K562 (cell line): ENCODE measurements at regions not wholly inside any gene's neighbourhood (a gene's known extent, or its start where the extent isn't known, plus 50 kb on each side); places are given as distances from the start of the nearest gene placed in this dataset.

Experiments used
- ATAC-seq: fragments of 200-7000 bp; cut with Tn5 transposase; 3 replicates; pipeline ENCODE4 v1.9.1; 2020; ENCODE audit warnings: moderate library complexity
- BruUV-seq: library from RNA; stranded (reverse); fragments of 400-500 nt; replicated peaks from 2 replicates; lab custom pipeline; 2021; lab: Mats Ljungman, UMichigan
- CTCF ChIA-PET: fragments of 300-600 bp; formaldehyde crosslinking; extraction: SDS; loops from one replicate; lab custom pipeline; 2021; ENCODE audit warnings: low intra/inter-chr PET ratio; lab: Yijun Ruan, JAX
- POLR2A ChIA-PET: fragments of 300-600, 350-650 bp; sonication (Branson Sonifier 250); formaldehyde crosslinking; extraction: SDS; loops from one replicate; lab custom pipeline; 2021; ENCODE audit warnings: antibody characterized with exemption, inconsistent platforms; lab: Yijun Ruan, JAX
- DNase-seq, 4 experiments: peaks; one replicate each; pipeline versions ENCODE4 v3.0.0 to v3.0.0-alpha.2; 2011 to 2018; ENCODE audit warnings: low spot score in 3 of 4, mixed read lengths in 3 of 4; ENCODE audit errors: extremely low read depth in 1 of 4
- FAIRE-seq: peaks from 2 replicates; lab custom pipeline; 2011; peaks lifted over from hg19 to GRCh38; lab: Jason Lieb, UNC
- H2AFZ ChIP-seq: 2 replicates; pipeline ENCODE4 v1.6.0; 2011; ENCODE audit warnings: low read depth, low read length, control low read depth, inconsistent platforms
- H3K27ac ChIP-seq: fragments of 200-600 bp; 3 replicates; pipeline ENCODE4 v1.8.0; 2011; ENCODE audit warnings: low read depth, mild to moderate bottlenecking, control low read depth, inconsistent platforms, low read length, moderate library complexity, mixed read lengths; ENCODE audit errors: extremely low read depth
- H3K27me3 ChIP-seq, 2 experiments: fragments of 300-600 bp in 1 of 2; 2 replicates in 1 of 2; 3 replicates in 1 of 2; pipeline versions ENCODE4 v1.6.0 to v1.8.0; 2011; ENCODE audit warnings: inconsistent platforms in 2 of 2, low read length in 2 of 2, mild to moderate bottlenecking in 1 of 2, mixed read lengths in 1 of 2, moderate library complexity in 1 of 2; ENCODE audit not compliant: control insufficient read depth in 2 of 2, insufficient read depth in 2 of 2
- H3K36me3 ChIP-seq: fragments of 300-600 bp; 3 replicates; pipeline ENCODE4 v1.8.0; 2011; ENCODE audit warnings: mild to moderate bottlenecking, low read length, inconsistent platforms; ENCODE audit not compliant: control insufficient read depth, insufficient read depth
- H3K4me1 ChIP-seq, 2 experiments: fragments of 200-600 bp in 1 of 2; replicated peaks in 1 of 2; 2 replicates in 1 of 2; 3 replicates in 1 of 2; pipeline versions ENCODE4 v1.5.1 to v1.8.0; 2011; ENCODE audit warnings: inconsistent platforms in 2 of 2, low read length in 2 of 2, mild to moderate bottlenecking in 1 of 2, mixed read lengths in 1 of 2, moderate library complexity in 1 of 2; ENCODE audit not compliant: control insufficient read depth in 2 of 2, insufficient read depth in 2 of 2
- H3K4me2 ChIP-seq: 2 replicates; pipeline ENCODE4 v1.6.1; 2011; ENCODE audit warnings: low read length, control low read depth, inconsistent platforms, mixed read lengths; ENCODE audit not compliant: insufficient read depth
- H3K4me3 ChIP-seq: fragments of 200-600 bp; sonication (generic), shearing (Covaris generic); 2 replicates; pipeline ENCODE4 v1.5.1; 2016; ENCODE audit warnings: control low read depth, inconsistent platforms
- H3K79me2 ChIP-seq: fragments of 200-600 bp; 3 replicates; pipeline ENCODE4 v1.8.0; 2011; ENCODE audit warnings: low read length, inconsistent platforms; ENCODE audit not compliant: control insufficient read depth, insufficient read depth
- H3K9ac ChIP-seq, 2 experiments: 2 replicates each; pipeline versions ENCODE4 v1.6.0 to v1.6.1; 2011; ENCODE audit warnings: low read depth in 2 of 2, low read length in 2 of 2, control low read depth in 1 of 2, inconsistent platforms in 1 of 2, mild to moderate bottlenecking in 1 of 2, mixed read lengths in 1 of 2; ENCODE audit not compliant: insufficient read depth in 1 of 2
- H3K9me1 ChIP-seq: one replicate; pipeline ENCODE4 v1.6.0; 2011; ENCODE audit warnings: inconsistent platforms, mild to moderate bottlenecking, low read length, moderate library complexity; ENCODE audit not compliant: control insufficient read depth, insufficient read depth
- H3K9me3 ChIP-seq: replicated peaks from 2 replicates; pipeline ENCODE4 v1.5.1; 2011; ENCODE audit warnings: low read depth, low read length, inconsistent platforms; ENCODE audit not compliant: control insufficient read depth, insufficient read depth
- H4K20me1 ChIP-seq: replicated peaks from 2 replicates; pipeline ENCODE4 v1.6.1; 2011; ENCODE audit warnings: low read length, inconsistent platforms, mixed read lengths; ENCODE audit not compliant: control insufficient read depth, insufficient read depth
- BCOR ChIP-seq: fragments of 450-650 bp; IDR thresholded peaks from 2 replicates; pipeline ENCODE4 v1.6.1; 2016
- FOS ChIP-seq: IDR thresholded peaks from 3 replicates; pipeline ENCODE4 v1.6.1; 2011; ENCODE audit not compliant: insufficient read length; ENCODE audit errors: extremely low read depth
- HDAC1 ChIP-seq, 2 experiments: fragments of 450-650 bp; IDR thresholded peaks; 2 replicates each; pipeline ENCODE4 v1.6.1; 2016 to 2017; ENCODE audit warnings: inconsistent platforms in 1 of 2, mild to moderate bottlenecking in 1 of 2, moderate library complexity in 1 of 2
- TAF15 ChIP-seq: fragments of 200-400 bp; formaldehyde crosslinking; IDR thresholded peaks from 2 replicates; pipeline ENCODE4 v1.6.1; 2017; ENCODE audit warnings: mild to moderate bottlenecking, low read depth, low read length, moderate library complexity
- ZNF165 ChIP-seq: fragments of 250-450 bp; sonication (Bioruptor Pico); IDR thresholded peaks from 2 replicates; pipeline ENCODE4 v1.4.0; 2020; ENCODE audit warnings: borderline replicate concordance
- ZNF431 ChIP-seq: sonication (generic); formaldehyde crosslinking; IDR thresholded peaks from 2 replicates; pipeline ENCODE4 v1.8.0; 2022; ENCODE audit warnings: mild to moderate bottlenecking, missing genetic modification reagents
- ZNF561 ChIP-seq: fragments of 450-650 bp; formaldehyde crosslinking; conservative IDR thresholded peaks from 2 replicates; pipeline ENCODE4 v1.4.0; 2020; ENCODE audit warnings: mild to moderate bottlenecking, moderate library complexity
- ZNF699 ChIP-seq: fragments of 250-450 bp; sonication (Bioruptor Pico); IDR thresholded peaks from 2 replicates; pipeline ENCODE4 v1.8.0; 2021; ENCODE audit warnings: mild to moderate bottlenecking, moderate library complexity; ENCODE audit not compliant: insufficient replicate concordance
- WGBS: fragments of 100-300 bp; shearing (Covaris generic); methylation state at CpG from one replicate; pipeline ENCODE4 v1.1.6; 2016; ENCODE audit warnings: low coverage, mixed read lengths; ENCODE audit not compliant: insufficient coverage; ENCODE audit errors: missing lambda C conversion rate; 5-methylcytosine and 5-hydroxymethylcytosine counted together
- in situ Hi-C: fragments of 300-500 bp; cut with MboI; formaldehyde crosslinking; loops from 4 replicates; pipeline ENCODE4 v1.15.0; 2018; ENCODE audit warnings: inconsistent platforms, mixed read lengths
- intact Hi-C: fragments of 100-400 bp; cut with micrococcal nuclease; formaldehyde crosslinking; loops from 2 replicates; pipeline ENCODE4 v1.14.2; 2022
- TF ChIP-seq, protein P1 (sequence below): fragments of 250-450 bp; sonication (Bioruptor Pico); IDR thresholded peaks from 2 replicates; pipeline ENCODE4 v1.5.0; 2021
- TF ChIP-seq, protein P2 (sequence below): IDR thresholded peaks from 2 replicates; pipeline ENCODE4 v1.6.1; 2014; ENCODE audit warnings: antibody characterized with exemption
- TF ChIP-seq, protein P3 (sequence below): fragments of 250-450 bp; sonication (Bioruptor Pico); IDR thresholded peaks from 2 replicates; pipeline ENCODE4 v1.4.0; 2020; ENCODE audit warnings: mild to moderate bottlenecking, moderate library complexity
- TF ChIP-seq, protein P4 (sequence below): fragments of 250-450 bp; sonication (Bioruptor Pico); IDR thresholded peaks from 2 replicates; pipeline ENCODE4 v1.4.0; 2020
- TF ChIP-seq, protein P5 (sequence below): fragments of 450-650 bp; formaldehyde crosslinking; IDR thresholded peaks from 2 replicates; pipeline ENCODE4 v1.4.0; 2022; ENCODE audit warnings: missing genetic modification characterization
- TF ChIP-seq, protein P6 (sequence below): fragments of 450-650 bp; formaldehyde crosslinking; IDR thresholded peaks from 2 replicates; pipeline ENCODE4 v1.4.0; 2020; ENCODE audit warnings: mild to moderate bottlenecking, moderate library complexity

DNA sequence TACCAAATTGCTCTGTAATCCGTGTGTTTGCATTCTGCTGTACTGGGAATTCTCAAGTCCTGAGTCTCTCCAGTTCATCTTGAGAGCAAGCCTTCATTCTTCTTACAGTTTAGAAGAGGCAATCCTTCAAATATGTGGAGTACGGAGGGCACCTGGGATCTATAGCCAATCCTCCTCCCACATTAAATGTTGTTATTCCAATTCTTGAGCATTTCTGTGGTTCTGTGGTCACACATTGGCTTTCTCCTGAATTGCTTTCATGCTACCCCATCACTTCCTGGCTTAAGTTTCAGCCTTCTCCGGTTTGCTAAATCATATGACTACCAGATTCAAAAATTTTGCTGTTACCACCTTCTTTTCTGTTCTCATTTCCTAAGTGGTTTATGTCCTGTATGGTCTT lies 611.1 kb downstream of the PCDH19 start (continued):
- TF ChIP-seq, protein P1, sequence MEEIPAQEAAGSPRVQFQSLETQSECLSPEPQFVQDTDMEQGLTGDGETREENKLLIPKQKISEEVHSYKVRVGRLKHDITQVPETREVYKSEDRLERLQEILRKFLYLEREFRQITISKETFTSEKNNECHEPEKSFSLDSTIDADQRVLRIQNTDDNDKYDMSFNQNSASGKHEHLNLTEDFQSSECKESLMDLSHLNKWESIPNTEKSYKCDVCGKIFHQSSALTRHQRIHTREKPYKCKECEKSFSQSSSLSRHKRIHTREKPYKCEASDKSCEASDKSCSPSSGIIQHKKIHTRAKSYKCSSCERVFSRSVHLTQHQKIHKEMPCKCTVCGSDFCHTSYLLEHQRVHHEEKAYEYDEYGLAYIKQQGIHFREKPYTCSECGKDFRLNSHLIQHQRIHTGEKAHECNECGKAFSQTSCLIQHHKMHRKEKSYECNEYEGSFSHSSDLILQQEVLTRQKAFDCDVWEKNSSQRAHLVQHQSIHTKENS: no peak
- TF ChIP-seq, protein P2, sequence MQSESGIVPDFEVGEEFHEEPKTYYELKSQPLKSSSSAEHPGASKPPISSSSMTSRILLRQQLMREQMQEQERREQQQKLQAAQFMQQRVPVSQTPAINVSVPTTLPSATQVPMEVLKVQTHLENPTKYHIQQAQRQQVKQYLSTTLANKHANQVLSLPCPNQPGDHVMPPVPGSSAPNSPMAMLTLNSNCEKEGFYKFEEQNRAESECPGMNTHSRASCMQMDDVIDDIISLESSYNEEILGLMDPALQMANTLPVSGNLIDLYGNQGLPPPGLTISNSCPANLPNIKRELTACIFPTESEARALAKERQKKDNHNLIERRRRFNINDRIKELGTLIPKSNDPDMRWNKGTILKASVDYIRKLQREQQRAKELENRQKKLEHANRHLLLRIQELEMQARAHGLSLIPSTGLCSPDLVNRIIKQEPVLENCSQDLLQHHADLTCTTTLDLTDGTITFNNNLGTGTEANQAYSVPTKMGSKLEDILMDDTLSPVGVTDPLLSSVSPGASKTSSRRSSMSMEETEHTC: no peak

DNA sequence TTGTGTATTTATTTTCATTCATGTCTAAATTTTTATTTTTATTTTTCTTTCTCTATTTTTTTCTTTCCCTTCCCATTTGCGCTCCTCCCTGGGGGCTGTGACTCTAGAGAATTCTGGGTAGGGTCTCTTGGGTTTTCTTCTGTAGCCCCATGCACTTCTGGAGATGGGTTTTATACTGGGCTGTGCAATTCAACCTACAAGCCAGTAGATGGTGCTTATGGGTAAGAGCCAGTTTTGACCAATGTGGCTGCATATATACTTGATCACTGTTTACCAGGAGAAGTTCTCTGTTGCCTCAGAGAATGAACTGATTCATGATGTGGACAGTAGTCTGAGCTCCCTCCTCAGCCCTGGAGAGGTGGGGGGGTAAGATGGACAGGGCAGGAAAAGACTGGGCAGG lies 614.6 kb downstream of the PCDH19 start:
- POLR2A ChIA-PET: no interaction called here
- TF ChIP-seq, protein P3, sequence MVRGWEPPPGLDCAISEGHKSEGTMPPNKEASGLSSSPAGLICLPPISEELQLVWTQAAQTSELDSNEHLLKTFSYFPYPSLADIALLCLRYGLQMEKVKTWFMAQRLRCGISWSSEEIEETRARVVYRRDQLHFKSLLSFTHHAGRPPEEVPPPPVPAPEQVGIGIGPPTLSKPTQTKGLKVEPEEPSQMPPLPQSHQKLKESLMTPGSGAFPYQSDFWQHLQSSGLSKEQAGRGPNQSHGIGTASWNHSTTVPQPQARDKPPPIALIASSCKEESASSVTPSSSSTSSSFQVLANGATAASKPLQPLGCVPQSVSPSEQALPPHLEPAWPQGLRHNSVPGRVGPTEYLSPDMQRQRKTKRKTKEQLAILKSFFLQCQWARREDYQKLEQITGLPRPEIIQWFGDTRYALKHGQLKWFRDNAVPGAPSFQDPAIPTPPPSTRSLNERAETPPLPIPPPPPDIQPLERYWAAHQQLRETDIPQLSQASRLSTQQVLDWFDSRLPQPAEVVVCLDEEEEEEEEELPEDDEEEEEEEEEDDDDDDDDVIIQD (CRISPR knock-in tag): no peak
- TF ChIP-seq ZNF165 (no peak), ZNF431 (CRISPR knock-in tag) (no peak), HDAC1 (IDR thresholded peaks at IDR 0.05) (no peak), TAF15 (no peak), BCOR (no peak), FOS (no peak), ZNF561 (CRISPR knock-in tag) (no peak), ZNF699 (CRISPR knock-in tag) (no peak)
- TF ChIP-seq, protein P4, sequence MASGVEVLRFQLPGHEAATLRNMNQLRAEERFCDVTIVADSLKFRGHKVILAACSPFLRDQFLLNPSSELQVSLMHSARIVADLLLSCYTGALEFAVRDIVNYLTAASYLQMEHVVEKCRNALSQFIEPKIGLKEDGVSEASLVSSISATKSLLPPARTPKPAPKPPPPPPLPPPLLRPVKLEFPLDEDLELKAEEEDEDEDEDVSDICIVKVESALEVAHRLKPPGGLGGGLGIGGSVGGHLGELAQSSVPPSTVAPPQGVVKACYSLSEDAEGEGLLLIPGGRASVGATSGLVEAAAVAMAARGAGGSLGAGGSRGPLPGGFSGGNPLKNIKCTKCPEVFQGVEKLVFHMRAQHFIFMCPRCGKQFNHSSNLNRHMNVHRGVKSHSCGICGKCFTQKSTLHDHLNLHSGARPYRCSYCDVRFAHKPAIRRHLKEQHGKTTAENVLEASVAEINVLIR (CRISPR knock-in tag): no peak
- TF ChIP-seq, protein P5, sequence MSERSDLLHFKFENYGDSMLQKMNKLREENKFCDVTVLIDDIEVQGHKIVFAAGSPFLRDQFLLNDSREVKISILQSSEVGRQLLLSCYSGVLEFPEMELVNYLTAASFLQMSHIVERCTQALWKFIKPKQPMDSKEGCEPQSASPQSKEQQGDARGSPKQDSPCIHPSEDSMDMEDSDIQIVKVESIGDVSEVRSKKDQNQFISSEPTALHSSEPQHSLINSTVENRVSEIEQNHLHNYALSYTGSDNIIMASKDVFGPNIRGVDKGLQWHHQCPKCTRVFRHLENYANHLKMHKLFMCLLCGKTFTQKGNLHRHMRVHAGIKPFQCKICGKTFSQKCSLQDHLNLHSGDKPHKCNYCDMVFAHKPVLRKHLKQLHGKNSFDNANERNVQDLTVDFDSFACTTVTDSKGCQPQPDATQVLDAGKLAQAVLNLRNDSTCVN (CRISPR knock-in tag): no peak
- TF ChIP-seq, protein P6, sequence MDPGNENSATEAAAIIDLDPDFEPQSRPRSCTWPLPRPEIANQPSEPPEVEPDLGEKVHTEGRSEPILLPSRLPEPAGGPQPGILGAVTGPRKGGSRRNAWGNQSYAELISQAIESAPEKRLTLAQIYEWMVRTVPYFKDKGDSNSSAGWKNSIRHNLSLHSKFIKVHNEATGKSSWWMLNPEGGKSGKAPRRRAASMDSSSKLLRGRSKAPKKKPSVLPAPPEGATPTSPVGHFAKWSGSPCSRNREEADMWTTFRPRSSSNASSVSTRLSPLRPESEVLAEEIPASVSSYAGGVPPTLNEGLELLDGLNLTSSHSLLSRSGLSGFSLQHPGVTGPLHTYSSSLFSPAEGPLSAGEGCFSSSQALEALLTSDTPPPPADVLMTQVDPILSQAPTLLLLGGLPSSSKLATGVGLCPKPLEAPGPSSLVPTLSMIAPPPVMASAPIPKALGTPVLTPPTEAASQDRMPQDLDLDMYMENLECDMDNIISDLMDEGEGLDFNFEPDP (CRISPR knock-in tag): no peak

More for the DNA sequence above, 614.6 kb downstream of the PCDH19 start:
- intact Hi-C loops: no loop called here
- Histone ChIP-seq H3K79me2 (no peaks in the 10 kb centered on the region), H3K4me3 (no peak overlapping the region), H3K9me3 (no peaks in the 10 kb centered on the region), H3K27me3 (no peaks in the 10 kb centered on the region), H2AFZ (no peak overlapping the region), H3K9ac (no peak overlapping the region), H3K4me1 (no peaks in the 10 kb centered on the region), H3K9me1 (no peaks in the 10 kb centered on the region), H3K36me3 (no peaks in the 10 kb centered on the region), H3K4me2 (no peak overlapping the region), H3K27ac (no peak overlapping the region), H4K20me1 (no peaks in the 10 kb centered on the region)
- in situ Hi-C loops: no loop called here
- ATAC-seq (no peak), DNase-seq (no peak), FAIRE-seq (no peak)
- 0% methylated on average over 1 of the region's 1 CpG for WGBS
- no TSS peak for BruUV-seq
- CTCF ChIA-PET: no interaction called here
